NB4 (cell line): ENCODE measurements at regions not wholly inside any gene's neighbourhood (a gene's known extent, or its start where the extent isn't known, plus 50 kb on each side); places are given as distances from the start of the nearest gene placed in this dataset.
A peak's percentile ranks its signal among the peaks of the same experiment; 100 is the strongest.

ENCODE experiments used
- DNase-seq: peaks from one replicate; pipeline ENCODE4 v3.0.0; 2010; ENCODE audit warnings: low read depth
- H3K4me3 ChIP-seq: one replicate; pipeline ENCODE4 v1.5.1; 2011; ENCODE audit warnings: mild to moderate bottlenecking, low read depth, low read length, moderate library complexity
- CTCF ChIP-seq: IDR thresholded peaks from one replicate; pipeline ENCODE4 v1.5.1; 2012; ENCODE audit warnings: low read depth, low read length
- MAX ChIP-seq: IDR thresholded peaks from 2 replicates; pipeline ENCODE4 v1.6.1; 2011; ENCODE audit warnings: low read depth, low read length
- MYC ChIP-seq: IDR thresholded peaks from 2 replicates; pipeline ENCODE4 v1.6.1; 2011; ENCODE audit warnings: low read depth, low read length
- POLR2A ChIP-seq: IDR thresholded peaks from 2 replicates; pipeline ENCODE4 v1.6.1; 2011; ENCODE audit warnings: mild to moderate bottlenecking; ENCODE audit not compliant: insufficient read length; ENCODE audit errors: extremely low read depth

GRCh38 chr20:8073024-8073832 lies 53.7 kb upstream of the TMX4 start:
- no peak overlapping the region for H3K4me3 ChIP-seq
- peak; percentile 89 for DNase-seq
- no peak for TF ChIP-seq CTCF
- no peak for TF ChIP-seq MYC
- TF ChIP-seq MAX: peak; percentile 30; the same call in 1 of the 2 replicates

- DNase-seq: no peak
- no peak for TF ChIP-seq MYC
- no peak for TF ChIP-seq CTCF
- no peak for TF ChIP-seq POLR2A
- no peak for TF ChIP-seq MAX
- H3K4me3 ChIP-seq: no peak overlapping the region
These were observed 55.4 kb upstream of the TMX4 start for GRCh38 chr20:8074931-8075330.

- no peak overlapping the region for H3K4me3 ChIP-seq
- no peak for DNase-seq
- TF ChIP-seq MAX (no peak), POLR2A (no peak), MYC (no peak)
These were observed 55.5 kb upstream of the PLCB1 start for GRCh38 chr20:8076306-8077136.

GRCh38 chr20:8077137-8077466 lies 55.0 kb upstream of the PLCB1 start:
- TF ChIP-seq CTCF (no peak), MYC (no peak), POLR2A (no peak), MAX (no peak)
- H3K4me3 ChIP-seq: no peak overlapping the region
- no peak for DNase-seq

GRCh38 chr20:8078528-8078914 lies 53.5 kb upstream of the PLCB1 start:
- H3K4me3 ChIP-seq: no peak overlapping the region
- TF ChIP-seq CTCF: no peak
- no peak for TF ChIP-seq MYC
- no peak for TF ChIP-seq POLR2A
- no peak for TF ChIP-seq MAX
- no peak for DNase-seq

- no peak overlapping the region for H3K4me3 ChIP-seq
- TF ChIP-seq CTCF (no peak), MAX (no peak), MYC (no peak), POLR2A (no peak)
- no peak for DNase-seq
These were observed 52.1 kb upstream of the PLCB1 start for GRCh38 chr20:8079976-8080375.
